GM18505 (cell line): ENCODE measurements at regions not wholly inside any gene's neighbourhood (a gene's known extent, or its start where the extent isn't known, plus 50 kb on each side); places are given as distances from the start of the nearest gene placed in this dataset.
"Not testable (repeated sequence)": the region's sequence is repeated elsewhere in the genome, so short reads cannot be mapped to it uniquely, and the experiment has no call there.

Experiments used
- ATAC-seq: cut with Tn5 transposase; IDR thresholded peaks from one replicate; pipeline ENCODE4 v1.9.1; 2021; ENCODE audit not compliant: unreplicated experiment
- POLR2A ChIP-seq: IDR thresholded peaks from 4 replicates; pipeline ENCODE4 v1.6.1; 2011; ENCODE audit warnings: borderline replicate concordance; ENCODE audit not compliant: insufficient read depth, insufficient read length; ENCODE audit errors: extremely low read depth

DNA sequence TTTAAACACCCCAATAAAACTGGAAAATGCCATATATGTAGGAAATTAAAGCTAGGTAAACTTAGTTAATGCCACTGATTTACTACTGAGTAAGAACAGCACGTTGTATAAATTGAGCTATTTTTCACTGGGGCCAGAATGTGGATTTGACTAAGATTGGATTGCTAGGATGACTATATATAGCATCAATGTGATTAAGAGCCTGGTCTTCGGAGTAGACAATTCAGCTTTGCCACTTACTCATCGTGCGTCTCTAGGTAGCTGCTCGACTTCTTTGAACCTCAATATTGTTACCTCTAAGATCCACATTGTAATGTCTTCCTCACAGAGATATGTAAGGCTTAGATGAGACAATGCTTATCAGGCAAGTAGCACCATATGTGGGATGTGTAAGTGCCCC is 462.5 kb downstream of the KLF12 start:
- no peak for TF ChIP-seq POLR2A
- no peak for ATAC-seq

DNA sequence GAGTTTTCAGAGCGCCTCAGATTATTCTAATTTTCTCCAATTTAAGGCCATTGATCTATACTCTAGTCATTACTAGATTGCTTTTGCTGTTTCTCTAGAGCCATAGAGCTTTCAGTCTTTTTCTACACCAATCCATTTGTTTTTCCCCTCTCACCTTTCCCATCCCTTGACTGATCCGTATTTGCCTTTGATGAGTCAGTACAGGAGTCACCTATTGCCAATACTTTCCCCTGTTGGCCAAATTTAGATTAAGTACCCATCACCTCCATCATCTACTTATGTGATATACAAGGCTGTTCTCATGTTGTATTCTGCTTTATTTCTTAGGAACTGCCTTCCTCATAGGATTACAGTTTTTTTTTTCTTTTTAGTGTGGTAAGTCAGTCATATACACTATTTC is 463.2 kb downstream of the KLF12 start:
- TF ChIP-seq POLR2A, result no peak
- no peak for ATAC-seq

DNA sequence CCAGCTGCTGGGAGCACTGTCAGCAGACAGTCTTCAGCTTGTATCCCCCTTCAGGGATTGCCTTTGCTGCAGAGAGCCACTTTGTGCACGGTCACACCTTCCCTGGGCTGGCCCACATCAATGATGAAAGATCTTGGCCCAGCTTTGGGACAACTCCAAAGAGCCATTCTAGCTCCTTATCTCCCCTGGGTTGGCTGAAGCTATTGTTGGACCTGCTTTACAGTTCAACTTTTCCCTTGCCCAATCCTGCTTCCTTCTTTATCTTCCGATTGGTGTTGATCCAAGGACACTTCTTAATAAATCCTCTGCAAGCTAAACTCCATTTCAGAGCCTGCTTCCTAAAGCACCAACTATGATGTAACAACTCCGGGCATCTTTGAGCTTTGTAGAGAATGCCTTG is 466.4 kb downstream of the KLF12 start:
- no peak for ATAC-seq
- TF ChIP-seq POLR2A, result no peak

DNA sequence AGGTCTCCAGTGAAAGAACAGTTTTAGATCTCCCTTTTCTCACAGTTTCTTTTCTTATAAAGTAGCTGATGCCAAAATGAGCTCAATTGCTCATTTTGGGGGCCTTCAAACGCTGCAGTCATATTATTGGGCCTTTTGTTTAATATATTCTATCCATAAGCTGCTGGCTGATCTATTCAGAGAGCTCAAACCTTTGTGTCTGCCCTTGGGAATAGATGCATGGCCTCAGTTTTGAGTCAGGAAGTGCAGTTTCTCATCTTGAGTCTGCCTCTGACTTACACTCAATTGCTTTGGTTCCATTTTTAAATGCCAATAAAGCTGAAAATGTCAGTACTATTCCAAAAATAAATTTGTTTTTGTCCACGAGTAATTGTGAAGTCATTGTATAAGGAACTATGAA is 468.9 kb downstream of the KLF12 start:
- TF ChIP-seq POLR2A, result no peak
- ATAC-seq, result no peak

DNA sequence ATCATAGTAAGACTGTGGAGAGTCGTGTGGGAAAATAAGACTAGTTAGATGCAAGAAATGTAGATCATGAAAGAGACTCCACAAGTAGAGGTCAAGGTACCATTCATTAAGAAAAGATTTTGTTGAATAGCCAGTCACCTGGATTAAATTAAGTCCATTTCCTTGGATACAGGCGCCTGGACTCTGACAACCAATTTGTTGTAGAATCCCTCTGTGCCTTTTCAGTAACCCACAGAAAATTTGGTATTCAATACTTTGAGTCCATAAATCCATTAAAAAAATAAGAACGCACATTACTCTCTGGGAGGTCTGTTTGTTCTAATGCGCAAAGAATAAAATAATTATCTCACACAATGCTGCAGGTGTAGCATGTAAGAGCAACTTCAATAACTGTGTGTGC is 469.4 kb downstream of the KLF12 start:
- no peak for ATAC-seq
- TF ChIP-seq POLR2A, result no peak

DNA sequence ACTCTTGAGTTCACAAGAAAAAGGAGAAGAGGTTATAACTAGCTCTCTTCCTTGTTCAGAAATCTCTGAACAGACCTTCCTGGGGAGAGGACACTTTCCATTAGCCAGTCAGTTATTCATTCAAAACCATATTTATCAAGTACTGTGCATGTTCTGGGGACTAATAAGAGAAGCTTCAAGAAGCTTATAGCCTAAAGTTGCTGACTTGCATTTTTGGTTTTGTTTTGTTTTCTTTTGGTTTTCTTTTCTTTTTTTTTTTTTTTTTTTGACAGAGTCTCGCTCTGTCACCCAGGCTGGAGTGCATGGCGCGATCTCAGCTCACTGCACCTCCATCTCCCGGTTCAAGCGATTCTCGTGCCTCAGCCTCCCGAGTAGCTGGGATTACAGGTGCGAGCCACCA is 471.4 kb downstream of the KLF12 start:
- ATAC-seq, result no peak
- TF ChIP-seq POLR2A, result no peak

DNA sequence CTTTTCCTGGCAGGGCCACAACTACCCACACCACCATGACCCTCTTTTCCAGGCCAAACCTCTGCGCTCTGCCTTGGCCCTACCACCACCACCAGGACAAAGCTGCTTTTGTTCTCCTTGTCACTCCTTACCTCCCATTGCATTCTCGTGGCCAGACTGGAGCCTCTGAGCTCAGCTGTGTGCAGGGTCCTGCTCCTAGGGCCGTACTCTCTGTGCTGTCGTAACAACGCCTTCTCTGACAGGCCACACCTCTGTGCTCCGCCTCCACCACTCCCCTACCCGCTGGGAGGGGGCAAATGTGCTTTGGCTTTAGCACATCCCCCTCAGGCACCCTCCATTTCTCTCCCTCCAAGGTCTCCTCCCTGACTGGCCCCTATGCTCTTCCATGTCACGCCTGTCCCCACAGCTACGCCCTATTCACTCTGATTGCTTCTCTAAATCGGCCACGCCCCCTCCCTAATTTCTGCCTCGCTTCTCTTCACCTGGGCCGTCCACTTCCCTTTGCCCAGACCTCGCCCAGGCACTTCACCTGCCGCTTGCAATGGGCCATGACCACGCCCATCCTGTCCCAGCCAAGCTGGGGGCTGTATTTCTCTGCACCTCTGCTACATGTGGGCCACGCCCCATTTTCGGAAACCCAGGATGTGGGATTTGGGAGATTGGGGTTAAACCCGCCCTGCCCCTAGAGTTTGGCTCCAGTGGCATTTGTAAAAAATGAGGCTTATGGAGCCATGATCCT is 472.3 kb downstream of the KLF12 start:
- no peak for ATAC-seq

DNA sequence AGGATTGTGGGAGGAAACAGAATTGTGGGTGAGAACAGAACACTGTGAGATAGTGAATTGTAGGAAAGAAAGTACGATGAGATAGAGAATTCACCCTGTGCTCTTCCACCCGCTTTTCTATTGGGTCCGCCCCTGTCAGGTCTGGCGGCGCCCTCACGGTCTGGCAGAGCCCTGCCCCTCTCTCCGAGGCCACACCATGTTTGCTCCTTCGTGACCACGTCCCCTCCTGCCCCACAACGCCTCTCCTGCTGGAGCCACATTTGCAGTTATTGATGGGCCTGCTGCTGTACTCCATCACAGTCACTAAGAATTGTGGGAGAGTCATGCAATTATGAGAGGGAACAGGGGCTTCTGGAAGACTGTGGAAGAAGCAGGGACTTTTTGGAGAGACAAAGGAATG is 473.1 kb downstream of the KLF12 start:
- no peak for TF ChIP-seq POLR2A
- ATAC-seq, result no peak

More for the DNA sequence above, 472.3 kb downstream of the KLF12 start:
- TF ChIP-seq POLR2A, result no peak

DNA sequence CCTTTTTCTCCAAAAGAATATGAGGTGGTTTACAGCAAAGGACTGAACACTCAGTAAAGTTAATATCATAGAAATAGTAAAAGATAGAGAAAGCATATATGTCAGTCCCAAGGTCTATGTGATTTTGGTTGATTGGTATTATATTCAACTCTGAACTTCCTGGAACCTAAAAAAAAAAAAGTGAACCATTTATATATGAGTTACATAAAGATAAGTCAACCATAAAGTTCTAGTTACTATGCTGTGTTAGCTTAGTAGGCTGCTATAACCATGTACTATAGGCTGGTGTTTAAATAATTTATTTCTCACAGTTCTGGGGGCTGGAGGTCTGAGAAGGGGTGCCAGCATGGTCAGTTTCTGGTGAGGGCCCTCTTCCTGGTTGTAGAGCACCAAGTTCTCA is 475.6 kb downstream of the KLF12 start:
- no peak for TF ChIP-seq POLR2A
- ATAC-seq, result no peak

DNA sequence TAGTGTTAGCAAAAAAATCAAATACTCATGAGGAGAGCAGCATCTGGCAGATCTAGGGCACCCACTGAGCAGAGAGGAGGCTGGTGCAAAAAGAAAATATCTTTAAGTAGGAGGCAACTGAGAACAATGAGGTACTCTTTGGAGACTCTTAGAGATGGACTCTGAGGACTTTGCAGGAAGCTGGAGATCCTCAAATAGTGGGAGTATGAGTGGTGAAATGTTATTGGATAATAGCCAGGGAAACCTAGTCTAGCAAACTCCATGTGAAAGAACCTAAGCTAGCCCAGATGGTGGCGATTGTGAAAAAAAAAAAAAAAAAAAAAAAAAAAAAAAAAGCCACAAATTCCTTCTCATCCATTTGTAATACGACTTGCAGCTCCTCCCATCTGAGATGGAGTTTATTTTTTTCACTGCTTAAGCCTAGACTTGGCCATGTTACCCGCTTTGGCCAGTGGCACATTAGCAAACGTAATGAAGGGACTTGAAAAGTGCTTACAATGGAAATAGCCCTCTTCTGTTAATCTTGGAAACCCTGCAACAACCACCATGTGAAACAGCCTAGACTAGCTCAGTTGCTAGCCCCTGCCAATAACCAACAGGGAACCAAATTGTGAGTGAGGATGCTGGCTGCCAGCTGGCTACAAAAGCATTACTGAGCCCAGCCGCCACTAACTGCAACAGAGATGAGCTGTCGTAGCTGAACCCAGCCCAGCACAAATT is 476.2 kb downstream of the KLF12 start:
- no peak for TF ChIP-seq POLR2A
- ATAC-seq, result no peak

DNA sequence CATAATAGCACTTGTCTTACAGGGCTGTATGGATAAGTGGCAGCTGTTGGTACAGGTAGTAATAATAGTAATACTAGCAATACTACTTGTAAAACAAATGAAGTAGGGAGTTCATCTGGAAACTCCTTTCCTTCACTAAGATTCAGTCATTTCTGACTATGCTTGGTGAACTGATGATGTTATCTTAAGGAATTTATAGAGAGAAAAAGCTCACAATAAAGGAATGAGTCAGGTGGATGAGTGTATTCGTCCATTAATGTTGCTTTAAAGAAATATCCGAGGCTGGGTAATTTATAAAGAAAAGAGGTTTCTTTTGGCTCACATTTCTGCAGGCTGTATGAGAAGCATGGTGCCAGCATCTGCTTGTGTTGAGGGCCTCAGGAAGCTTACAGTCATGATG is 477.3 kb downstream of the KLF12 start:
- no peak for TF ChIP-seq POLR2A
- no peak for ATAC-seq

DNA sequence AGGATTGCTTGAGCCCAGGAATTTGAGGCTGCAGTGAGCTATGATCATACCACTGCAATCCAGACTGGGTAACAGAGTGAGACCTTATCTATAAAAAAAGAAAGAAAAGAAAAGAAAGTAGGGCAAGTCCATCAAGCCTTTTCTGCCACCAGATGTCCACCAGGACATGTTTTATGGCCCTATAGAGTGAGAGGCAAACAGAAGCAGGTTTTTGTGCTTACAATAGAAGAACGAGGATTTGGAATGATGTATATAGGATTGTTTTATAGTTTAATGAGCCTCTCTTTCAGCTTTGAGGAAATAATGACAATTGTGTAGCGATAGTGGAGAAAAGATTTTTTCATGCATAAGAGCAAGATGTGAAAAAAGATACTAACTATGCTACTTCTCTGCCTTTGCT is 480.5 kb downstream of the KLF12 start:
- no peak for ATAC-seq
- TF ChIP-seq POLR2A, result no peak

DNA sequence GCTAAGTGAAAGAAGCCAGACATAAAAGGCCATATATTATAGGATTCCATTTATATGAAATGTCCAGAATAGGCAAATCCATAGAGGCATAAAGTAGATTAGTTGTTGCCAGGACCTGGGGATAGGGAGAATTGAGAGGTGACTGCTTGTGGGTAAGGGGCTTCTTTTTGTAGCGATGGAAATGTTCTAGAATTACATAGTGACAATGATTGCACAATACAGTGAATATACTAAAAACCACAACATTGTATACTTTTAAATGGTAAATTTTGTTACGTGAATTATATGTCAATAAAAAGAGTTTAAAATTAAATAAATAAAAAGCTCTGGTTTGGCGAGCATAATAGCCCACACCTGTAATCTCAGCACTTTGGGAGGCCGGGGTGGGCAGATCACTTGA is 486.8 kb downstream of the KLF12 start:
- ATAC-seq, result no peak
- TF ChIP-seq POLR2A, result no peak

DNA sequence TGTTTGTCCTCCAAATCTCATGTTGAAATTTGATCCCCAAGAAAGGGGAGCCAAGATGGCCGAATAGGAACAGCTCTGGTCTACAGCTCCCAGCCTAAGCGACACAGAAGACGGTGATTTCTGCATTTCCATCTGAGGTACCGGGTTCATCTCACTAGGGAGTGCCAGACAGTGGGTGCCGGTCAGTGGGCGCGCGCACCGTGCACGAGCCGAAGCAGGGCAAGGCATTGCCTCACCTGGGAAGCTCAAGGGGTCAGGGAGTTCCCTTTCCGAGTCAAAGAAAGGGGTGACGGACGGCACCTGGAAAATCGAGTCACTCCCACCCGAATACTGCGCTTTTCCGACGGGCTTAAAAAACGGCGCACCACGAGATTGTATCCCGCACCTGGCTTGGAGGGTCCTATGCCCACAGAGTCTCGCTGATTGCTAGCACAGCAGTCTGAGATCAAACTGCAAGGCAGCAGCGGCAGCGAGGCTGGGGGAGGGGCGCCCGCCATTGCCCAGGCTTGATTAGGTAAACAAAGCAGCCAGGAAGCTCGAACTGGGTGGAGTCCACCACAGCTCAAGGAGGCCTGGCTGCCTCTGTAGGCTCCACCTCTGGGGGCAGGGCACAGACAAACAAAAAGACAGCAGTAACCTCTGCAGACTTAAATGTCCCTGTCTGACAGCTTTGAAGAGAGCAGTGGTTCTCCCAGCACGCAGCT is 493.6 kb downstream of the KLF12 start:
- ATAC-seq, result not testable (repeated sequence)

DNA sequence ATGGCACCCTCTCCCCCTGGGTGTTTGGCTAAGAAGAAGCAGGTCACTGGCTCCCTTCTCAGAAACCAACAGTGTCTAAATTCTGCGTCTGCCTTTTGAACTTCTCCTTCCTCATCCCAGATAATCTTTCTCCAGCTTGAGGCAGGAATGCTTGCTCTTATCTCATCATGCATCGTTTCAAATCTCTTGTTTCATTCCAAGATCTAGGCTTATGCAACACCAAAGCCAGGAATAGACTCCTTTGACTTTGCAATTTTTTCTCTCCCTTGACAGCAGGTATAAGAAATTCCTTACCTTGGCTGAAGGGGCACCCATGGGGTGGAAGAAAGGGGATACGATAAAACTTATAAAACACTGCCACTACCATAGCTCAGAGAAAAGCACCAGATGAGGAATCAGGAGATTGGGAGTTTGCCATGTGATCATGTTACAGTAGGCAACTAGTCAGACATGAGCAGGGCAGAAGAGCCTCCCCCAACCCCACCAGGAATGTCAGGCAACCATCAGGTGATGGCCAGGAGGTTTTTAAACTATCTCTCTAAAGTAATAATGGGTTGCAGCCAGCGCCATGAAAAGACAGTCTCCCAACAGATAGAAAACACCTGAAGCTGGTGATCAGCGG is 498.9 kb downstream of the KLF12 start:
- no peak for ATAC-seq
- TF ChIP-seq POLR2A, result no peak
